Cardiac muscle cell (in vitro differentiated cells and primary cell): ENCODE measurements at regions not wholly inside any gene's neighbourhood (a gene's known extent, or its start where the extent isn't known, plus 50 kb on each side); places are given as distances from the start of the nearest gene placed in this dataset.
"Not testable (repeated sequence)": the region's sequence is repeated elsewhere in the genome, so short reads cannot be mapped to it uniquely, and the experiment has no call there.

Source experiments
- DNase-seq, 2 donors: peaks; one replicate each; pipeline versions ENCODE4 v3.0.0 to v3.0.0-alpha.2; 2010 to 2017; ENCODE audit warnings: low read depth in 1 of 2, low spot score in 1 of 2
- H3K27ac ChIP-seq: fragments of 200-600 bp; sonication (generic); 2 replicates; pipeline ENCODE4 v1.5.1; 2016
- H3K27me3 ChIP-seq: fragments of 200-600 bp; sonication (generic); 2 replicates; pipeline ENCODE4 v1.6.0; 2016; ENCODE audit warnings: control low read depth
- H3K36me3 ChIP-seq: fragments of 200-600 bp; sonication (generic); 2 replicates; pipeline ENCODE4 v1.5.1; 2016; ENCODE audit warnings: control low read depth
- H3K4me1 ChIP-seq: fragments of 200-600 bp; sonication (generic); 2 replicates; pipeline ENCODE4 v1.8.1; 2017; ENCODE audit warnings: low read depth, mild to moderate bottlenecking, mixed run types
- H3K4me3 ChIP-seq: fragments of 200-600 bp; sonication (generic); 2 replicates; pipeline ENCODE4 v1.5.1; 2016; ENCODE audit warnings: mild to moderate bottlenecking
- H3K9me3 ChIP-seq: fragments of 200-600 bp; sonication (generic); 2 replicates; pipeline ENCODE4 v1.5.1; 2017; ENCODE audit warnings: low read depth, mild to moderate bottlenecking, control low read depth
- TF ChIP-seq, protein P1 (sequence below): IDR thresholded peaks from 2 replicates; pipeline ENCODE4 v1.5.1; 2012; ENCODE audit warnings: low read depth, mild to moderate bottlenecking, low read length

DNA sequence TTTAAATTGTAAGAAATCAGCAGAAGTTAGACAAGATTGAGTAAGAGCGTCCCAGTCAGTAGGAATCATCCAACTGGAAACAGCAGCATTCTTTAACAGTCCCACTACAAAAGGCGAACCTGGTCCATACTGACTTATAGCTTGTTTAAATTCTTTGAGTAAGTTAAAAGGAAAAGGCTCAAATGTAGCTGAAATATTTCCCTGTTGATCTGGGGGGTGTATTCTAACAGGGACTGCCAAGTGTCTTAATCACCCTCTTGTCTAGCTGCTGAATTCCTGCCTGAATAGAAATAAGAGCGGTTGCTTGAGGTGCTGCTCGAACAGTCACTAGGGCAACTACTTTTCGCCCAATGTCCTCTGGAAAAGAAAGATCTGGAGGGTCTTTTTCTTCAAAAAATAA is 56.4 kb upstream of the FMNL2 start:
- TF ChIP-seq, protein P1, sequence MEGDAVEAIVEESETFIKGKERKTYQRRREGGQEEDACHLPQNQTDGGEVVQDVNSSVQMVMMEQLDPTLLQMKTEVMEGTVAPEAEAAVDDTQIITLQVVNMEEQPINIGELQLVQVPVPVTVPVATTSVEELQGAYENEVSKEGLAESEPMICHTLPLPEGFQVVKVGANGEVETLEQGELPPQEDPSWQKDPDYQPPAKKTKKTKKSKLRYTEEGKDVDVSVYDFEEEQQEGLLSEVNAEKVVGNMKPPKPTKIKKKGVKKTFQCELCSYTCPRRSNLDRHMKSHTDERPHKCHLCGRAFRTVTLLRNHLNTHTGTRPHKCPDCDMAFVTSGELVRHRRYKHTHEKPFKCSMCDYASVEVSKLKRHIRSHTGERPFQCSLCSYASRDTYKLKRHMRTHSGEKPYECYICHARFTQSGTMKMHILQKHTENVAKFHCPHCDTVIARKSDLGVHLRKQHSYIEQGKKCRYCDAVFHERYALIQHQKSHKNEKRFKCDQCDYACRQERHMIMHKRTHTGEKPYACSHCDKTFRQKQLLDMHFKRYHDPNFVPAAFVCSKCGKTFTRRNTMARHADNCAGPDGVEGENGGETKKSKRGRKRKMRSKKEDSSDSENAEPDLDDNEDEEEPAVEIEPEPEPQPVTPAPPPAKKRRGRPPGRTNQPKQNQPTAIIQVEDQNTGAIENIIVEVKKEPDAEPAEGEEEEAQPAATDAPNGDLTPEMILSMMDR = no peak
- no peak for DNase-seq
- no peak overlapping the region for H3K4me3 ChIP-seq
- H3K4me1 ChIP-seq = no peaks in the 10 kb centered on the region
- H3K9me3 ChIP-seq = no peaks in the 10 kb centered on the region
- H3K36me3 ChIP-seq = no peaks in the 10 kb centered on the region
- H3K27me3 ChIP-seq = peaks cover 16% of the 10 kb centered on the region
- no peak overlapping the region for H3K27ac ChIP-seq

DNA sequence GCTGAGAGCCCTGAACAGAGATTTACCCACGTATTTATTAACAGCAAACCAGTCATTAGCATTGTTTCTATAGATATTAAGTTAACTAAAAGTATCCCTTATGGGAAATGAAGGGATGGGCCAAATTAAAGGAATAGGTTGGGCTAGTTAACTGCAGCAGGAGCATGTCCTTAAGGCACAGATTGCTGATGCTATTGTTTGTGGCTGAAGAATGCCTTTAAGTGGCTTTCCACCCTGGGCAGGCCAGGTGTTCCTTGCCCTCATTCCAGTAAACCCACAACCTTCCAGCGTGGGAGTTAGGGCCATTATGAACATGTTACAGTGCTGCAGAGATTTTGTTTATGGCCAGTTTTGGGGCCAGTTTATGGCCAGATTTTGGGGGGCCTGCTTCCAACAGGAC is 55.6 kb upstream of the FMNL2 start:
- H3K4me1 ChIP-seq, H3K36me3 ChIP-seq, H3K4me3 ChIP-seq, H3K9me3 ChIP-seq, H3K27ac ChIP-seq, DNase-seq: not testable (repeated sequence)
- H3K27me3 ChIP-seq = peaks cover 17% of the 10 kb centered on the region

DNA sequence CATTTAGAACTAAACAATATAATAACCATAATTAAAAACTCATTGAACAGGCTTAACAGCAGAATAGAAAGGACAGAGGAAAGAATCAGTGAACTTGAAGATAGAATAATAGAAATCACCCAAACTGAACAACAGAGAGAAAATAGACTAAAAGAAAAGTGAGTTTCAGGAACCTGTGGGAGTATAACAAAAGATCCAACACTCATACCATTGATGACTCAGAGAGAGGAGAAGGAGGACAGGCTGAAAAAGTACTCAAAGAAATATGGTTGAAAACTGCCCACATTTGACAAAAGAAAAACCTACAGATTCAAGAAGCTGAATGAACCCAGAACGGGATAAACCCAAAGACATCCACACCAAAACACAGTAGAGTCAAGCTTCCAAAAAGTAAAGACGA is 54.2 kb upstream of the FMNL2 start:
- H3K27ac ChIP-seq = no peak overlapping the region
- no peaks in the 10 kb centered on the region for H3K36me3 ChIP-seq
- peaks cover 31% of the 10 kb centered on the region for H3K27me3 ChIP-seq
- no peaks in the 10 kb centered on the region for H3K4me1 ChIP-seq
- H3K9me3 ChIP-seq = no peaks in the 10 kb centered on the region
- DNase-seq = peak in 1 of 2 donors; percentile 29
- H3K4me3 ChIP-seq = no peak overlapping the region
- TF ChIP-seq, protein P1 = no peak

DNA sequence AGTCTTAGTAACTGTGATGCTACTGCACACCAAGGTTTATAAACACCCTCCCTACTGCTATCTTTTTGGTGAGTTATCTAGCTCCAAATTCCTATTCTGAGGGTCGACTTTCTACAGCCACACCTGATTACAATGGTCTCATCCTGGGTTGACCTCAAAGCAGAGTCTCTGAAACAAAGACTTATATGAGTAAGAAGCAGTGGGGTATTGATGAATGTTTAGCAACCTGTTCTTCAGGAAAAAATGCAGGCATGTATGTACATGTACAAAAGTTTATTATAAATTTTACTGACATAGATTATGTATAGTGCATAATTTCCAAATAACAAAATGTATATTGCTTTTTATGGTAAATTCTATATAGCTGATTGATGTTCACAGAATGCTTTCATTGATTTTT is 51.6 kb upstream of the FMNL2 start:
- no peak overlapping the region for H3K4me3 ChIP-seq
- no peaks in the 10 kb centered on the region for H3K36me3 ChIP-seq
- peaks cover 49% of the 10 kb centered on the region for H3K27me3 ChIP-seq
- no peaks in the 10 kb centered on the region for H3K9me3 ChIP-seq
- no peak for DNase-seq
- no peaks in the 10 kb centered on the region for H3K4me1 ChIP-seq
- TF ChIP-seq, protein P1 = no peak
- no peak overlapping the region for H3K27ac ChIP-seq

DNA sequence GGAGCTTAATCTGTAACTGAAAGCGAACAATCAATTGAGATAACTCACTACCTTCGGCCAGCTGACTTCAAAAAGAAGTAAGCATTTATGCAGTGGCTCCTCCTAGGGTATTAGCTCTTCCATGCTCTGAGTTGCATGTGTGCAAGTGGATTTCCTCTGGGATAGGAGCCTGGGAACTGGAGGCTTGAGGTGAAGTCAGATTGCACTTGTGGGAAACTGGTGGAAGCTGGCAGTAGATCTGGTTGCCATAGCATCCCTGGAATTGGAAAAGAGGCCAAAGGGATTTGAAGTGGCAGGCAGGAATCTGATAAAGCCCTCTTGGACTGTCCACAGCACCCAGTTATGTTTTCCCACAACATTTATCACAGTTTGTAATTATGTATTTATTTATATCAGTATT is 50.6 kb upstream of the FMNL2 start:
- peak; percentile 10 to 14 for DNase-seq
- no peaks in the 10 kb centered on the region for H3K36me3 ChIP-seq
- TF ChIP-seq, protein P1 = no peak
- H3K9me3 ChIP-seq = no peaks in the 10 kb centered on the region
- H3K27ac ChIP-seq = no peak overlapping the region
- H3K4me1 ChIP-seq = no peaks in the 10 kb centered on the region
- H3K4me3 ChIP-seq = no peak overlapping the region
- H3K27me3 ChIP-seq = peaks cover 49% of the 10 kb centered on the region
